ENCODE measurements at regions not wholly inside any gene's neighbourhood (a gene's known extent, or its start where the extent isn't known, plus 50 kb on each side); places are given as distances from the start of the nearest gene placed in this dataset.
"Not testable (repeated sequence)": the region's sequence is repeated elsewhere in the genome, so short reads cannot be mapped to it uniquely, and the experiment has no call there.

- Histone ChIP-seq H3K4me3 (ENCODE audit: low read depth, low read length) (no peak overlapping the region), H3K27me3 (ENCODE audit: control insufficient read depth, insufficient read depth, low read length) (no peaks in the 10 kb centered on the region), H3K36me3 (ENCODE audit: control insufficient read depth, insufficient read depth, low read length) (no peaks in the 10 kb centered on the region)
- ChIA-PET CTCF (interaction anchor here (1.1 to 2.2 kb wide), 3 partner anchors 9 to 15 kb away, joined by 3 to 6 read pairs (median 3); no protein-coding TSS in a partner anchor), POLR2A (no interaction called here)
- no peak for DNase-seq (ENCODE audit: low read depth)
- TF ChIP-seq CTCF (IDR thresholded peaks at IDR 0.05; ENCODE audit: insufficient read depth, low read depth, low read length), result no peak
These were observed 735.1 kb upstream of the GOT2 start for GRCh38 chr16:59469266-59469665.

GRCh38 chr16:59463776-59464175 is 729.7 kb upstream of the GOT2 start:
- TF ChIP-seq CTCF (IDR thresholded peaks at IDR 0.05; ENCODE audit: insufficient read depth, low read depth, low read length), result no peak
- Histone ChIP-seq H3K36me3 (ENCODE audit: control insufficient read depth, insufficient read depth, low read length) (no peaks in the 10 kb centered on the region), H3K4me3 (ENCODE audit: low read depth, low read length) (no peak overlapping the region), H3K27me3 (ENCODE audit: control insufficient read depth, insufficient read depth, low read length) (no peaks in the 10 kb centered on the region)
- CTCF ChIA-PET, result no interaction called here
- DNase-seq (ENCODE audit: low read depth), result no peak
- POLR2A ChIA-PET, result no interaction called here

GRCh38 chr16:59459806-59460205 is 725.7 kb upstream of the GOT2 start:
- CTCF ChIA-PET, result no interaction called here
- DNase-seq (ENCODE audit: low read depth), result no peak
- TF ChIP-seq CTCF (IDR thresholded peaks at IDR 0.05; ENCODE audit: insufficient read depth, low read depth, low read length), result no peak
- H3K4me3 ChIP-seq (ENCODE audit: low read depth, low read length), result no peak overlapping the region
- no peaks in the 10 kb centered on the region for H3K36me3 ChIP-seq (ENCODE audit: control insufficient read depth, insufficient read depth, low read length)
- POLR2A ChIA-PET, result no interaction called here
- no peaks in the 10 kb centered on the region for H3K27me3 ChIP-seq (ENCODE audit: control insufficient read depth, insufficient read depth, low read length)

- TF ChIP-seq CTCF (IDR thresholded peaks at IDR 0.05; ENCODE audit: insufficient read depth, low read depth, low read length), result no peak
- Histone ChIP-seq H3K4me3 (ENCODE audit: low read depth, low read length) (no peak overlapping the region), H3K27me3 (ENCODE audit: control insufficient read depth, insufficient read depth, low read length) (no peaks in the 10 kb centered on the region), H3K36me3 (ENCODE audit: control insufficient read depth, insufficient read depth, low read length) (no peaks in the 10 kb centered on the region)
- ChIA-PET POLR2A (no interaction called here), CTCF (no interaction called here)
- DNase-seq (ENCODE audit: low read depth), result no peak
These were observed 721.4 kb upstream of the GOT2 start for GRCh38 chr16:59455497-59455896.

GRCh38 chr16:59450513-59450912 is 716.4 kb upstream of the GOT2 start:
- CTCF ChIA-PET; H3K27me3 ChIP-seq (ENCODE audit: control insufficient read depth, insufficient read depth, low read length); DNase-seq (ENCODE audit: low read depth); H3K36me3 ChIP-seq (ENCODE audit: control insufficient read depth, insufficient read depth, low read length); POLR2A ChIA-PET; H3K4me3 ChIP-seq (ENCODE audit: low read depth, low read length): not testable (repeated sequence)

GRCh38 chr16:59440502-59440901 is 706.4 kb upstream of the GOT2 start:
- POLR2A ChIA-PET, result no interaction called here
- Histone ChIP-seq H3K36me3 (ENCODE audit: control insufficient read depth, insufficient read depth, low read length) (no peaks in the 10 kb centered on the region), H3K27me3 (ENCODE audit: control insufficient read depth, insufficient read depth, low read length) (no peaks in the 10 kb centered on the region), H3K4me3 (ENCODE audit: low read depth, low read length) (no peak overlapping the region)
- CTCF ChIA-PET, result no interaction called here
- DNase-seq (ENCODE audit: low read depth), result no peak
- TF ChIP-seq CTCF (IDR thresholded peaks at IDR 0.05; ENCODE audit: insufficient read depth, low read depth, low read length), result no peak

Measured in BJ (cell line).